CD4-positive, alpha-beta T cell (primary cell): ENCODE measurements at regions not wholly inside any gene's neighbourhood (a gene's known extent, or its start where the extent isn't known, plus 50 kb on each side); places are given as distances from the start of the nearest gene placed in this dataset.

Experiments
- ATAC-seq: fragments of 200-7000 bp; cut with Tn5 transposase; one replicate; pipeline ENCODE4 v1.10.0; 2022; ENCODE audit warnings: mild to moderate bottlenecking; ENCODE audit not compliant: poor library complexity
- CTCF ChIA-PET: fragments of 350-600 bp; sonication (Branson Sonifier 250); formaldehyde crosslinking; loops from one replicate; lab custom pipeline; 2021; ENCODE audit warnings: antibody characterized with exemption, inconsistent platforms; lab: Charles Lee
- POLR2A ChIA-PET: fragments of 350-600 bp; sonication (Branson Sonifier 250); formaldehyde crosslinking; loops from one replicate; lab custom pipeline; 2021; ENCODE audit warnings: antibody characterized with exemption, inconsistent platforms; lab: Charles Lee
- DNase-seq, 14 experiments: peaks; one replicate each; pipeline ENCODE4 v3.0.0-alpha.2; 2013 to 2020; ENCODE audit warnings: mixed read lengths in 2 of 14
- H3K27ac ChIP-seq, 2 donors: one replicate each; pipeline versions ENCODE4 v1.5.1 to v1.7.0; 2013; ENCODE audit warnings: low read length in 2 of 2, low read depth in 1 of 2, mild to moderate bottlenecking in 1 of 2
- H3K27me3 ChIP-seq, 2 experiments: 1 replicate in 1 of 2; 2 replicates in 1 of 2; pipeline versions ENCODE4 v1.6.1 to v1.7.0; 2013; ENCODE audit warnings: low read length in 2 of 2, control low read depth in 1 of 2, mild to moderate bottlenecking in 1 of 2, moderate library complexity in 1 of 2; ENCODE audit not compliant: insufficient read depth in 2 of 2, control insufficient read depth in 1 of 2
- H3K36me3 ChIP-seq: one replicate; pipeline ENCODE4 v1.6.1; 2013; ENCODE audit warnings: low read length, control low read depth; ENCODE audit not compliant: insufficient read depth
- H3K4me1 ChIP-seq: one replicate; pipeline ENCODE4 v1.6.1; 2013; ENCODE audit warnings: low read length, control low read depth; ENCODE audit not compliant: insufficient read depth
- H3K4me3 ChIP-seq: one replicate; pipeline ENCODE4 v1.5.1; 2013; ENCODE audit warnings: mild to moderate bottlenecking, low read length, moderate library complexity
- H3K9me3 ChIP-seq, 2 experiments: 1 replicate in 1 of 2; 2 replicates in 1 of 2; pipeline versions ENCODE4 v1.6.1 to v1.7.0; 2013; ENCODE audit warnings: low read length in 2 of 2, mild to moderate bottlenecking in 2 of 2, control low read depth in 1 of 2, moderate library complexity in 1 of 2; ENCODE audit not compliant: control insufficient read depth in 1 of 2, insufficient read depth in 1 of 2
- H3K27ac Mint-ChIP-seq: one replicate; pipeline ENCODE4 v1.8.0; 2020; ENCODE audit warnings: mixed read lengths
- H3K27me3 Mint-ChIP-seq: one replicate; pipeline ENCODE4 v1.8.0; 2021; ENCODE audit warnings: mixed read lengths
- H3K36me3 Mint-ChIP-seq: one replicate; pipeline ENCODE4 v1.8.0; 2021; ENCODE audit warnings: low read depth, mixed read lengths
- H3K4me1 Mint-ChIP-seq: one replicate; pipeline ENCODE4 v1.8.0; 2021; ENCODE audit warnings: low read depth, mixed read lengths
- H3K4me3 Mint-ChIP-seq: one replicate; pipeline ENCODE4 v1.8.0; 2020; ENCODE audit warnings: mild to moderate bottlenecking, mixed read lengths
- H3K9me3 Mint-ChIP-seq: one replicate; pipeline ENCODE4 v1.8.0; 2020; ENCODE audit warnings: mixed read lengths
- intact Hi-C, 2 experiments: fragments of 100-400 bp; cut with DNase I in 1 of 2; cut with micrococcal nuclease in 1 of 2; formaldehyde crosslinking; loops; one replicate each; pipeline versions ENCODE4 v1.15.1 to v1.9.0; 2023 to 2025; cut with DNase I, micrococcal nuclease
- TF ChIP-seq, protein P1 (sequence below): fragments of 200-600 bp; IDR thresholded peaks from one replicate; pipeline ENCODE4 v1.8.0; 2022; ENCODE audit warnings: antibody characterized with exemption, mild to moderate bottlenecking

GRCh38 chr4:146018247-146018646 is 79.6 kb upstream of the ZNF827 start:
- CTCF ChIA-PET = no interaction called here
- POLR2A ChIA-PET = no interaction called here

GRCh38 chr4:146004730-146005129 is 66.1 kb upstream of the ZNF827 start:
- no peak for ATAC-seq
- CTCF ChIA-PET = no interaction called here
- H3K4me3 Mint-ChIP-seq = no peak overlapping the region

More at GRCh38 chr4:146018247-146018646, 79.6 kb upstream of the ZNF827 start:
- Mint-ChIP-seq H3K27ac (no peak overlapping the region), H3K27me3 (no peaks in the 10 kb centered on the region), H3K9me3 (no peaks in the 10 kb centered on the region), H3K4me1 (no peaks in the 10 kb centered on the region), H3K36me3 (no peaks in the 10 kb centered on the region), H3K4me3 (no peak overlapping the region)
- TF ChIP-seq, protein P1, sequence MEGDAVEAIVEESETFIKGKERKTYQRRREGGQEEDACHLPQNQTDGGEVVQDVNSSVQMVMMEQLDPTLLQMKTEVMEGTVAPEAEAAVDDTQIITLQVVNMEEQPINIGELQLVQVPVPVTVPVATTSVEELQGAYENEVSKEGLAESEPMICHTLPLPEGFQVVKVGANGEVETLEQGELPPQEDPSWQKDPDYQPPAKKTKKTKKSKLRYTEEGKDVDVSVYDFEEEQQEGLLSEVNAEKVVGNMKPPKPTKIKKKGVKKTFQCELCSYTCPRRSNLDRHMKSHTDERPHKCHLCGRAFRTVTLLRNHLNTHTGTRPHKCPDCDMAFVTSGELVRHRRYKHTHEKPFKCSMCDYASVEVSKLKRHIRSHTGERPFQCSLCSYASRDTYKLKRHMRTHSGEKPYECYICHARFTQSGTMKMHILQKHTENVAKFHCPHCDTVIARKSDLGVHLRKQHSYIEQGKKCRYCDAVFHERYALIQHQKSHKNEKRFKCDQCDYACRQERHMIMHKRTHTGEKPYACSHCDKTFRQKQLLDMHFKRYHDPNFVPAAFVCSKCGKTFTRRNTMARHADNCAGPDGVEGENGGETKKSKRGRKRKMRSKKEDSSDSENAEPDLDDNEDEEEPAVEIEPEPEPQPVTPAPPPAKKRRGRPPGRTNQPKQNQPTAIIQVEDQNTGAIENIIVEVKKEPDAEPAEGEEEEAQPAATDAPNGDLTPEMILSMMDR = no peak
- Histone ChIP-seq H3K4me1 (no peaks in the 10 kb centered on the region), H3K27ac (no peak overlapping the region), H3K9me3 (no peaks in the 10 kb centered on the region), H3K4me3 (no peak overlapping the region), H3K36me3 (no peaks in the 10 kb centered on the region), H3K27me3 (no peaks in the 10 kb centered on the region)
- no peak for ATAC-seq
- DNase-seq = no peak
- intact Hi-C loops = no loop called here

DNA sequence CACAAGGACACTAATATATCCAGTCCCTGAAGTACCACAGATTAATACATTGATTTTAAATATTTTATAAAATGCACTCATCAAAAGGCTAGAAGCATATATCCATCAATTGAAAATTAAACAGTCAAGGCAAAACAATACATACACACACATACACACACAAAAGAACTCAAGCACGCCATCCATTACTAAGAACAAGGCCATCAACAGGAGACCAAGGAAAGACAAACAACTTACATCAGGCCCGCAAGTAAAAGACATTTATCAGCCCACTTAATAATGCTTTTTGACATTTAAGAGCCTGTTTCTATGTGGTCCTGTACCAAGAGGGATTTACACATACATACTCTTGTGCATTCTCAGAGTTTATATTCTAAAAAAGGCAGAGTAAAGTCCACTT is 50.0 kb upstream of the ZNF827 start:
- no peaks in the 10 kb centered on the region for H3K36me3 ChIP-seq
- Mint-ChIP-seq H3K4me3 (no peak overlapping the region), H3K27me3 (no peaks in the 10 kb centered on the region), H3K4me1 (no peaks in the 10 kb centered on the region), H3K9me3 (no peaks in the 10 kb centered on the region), H3K27ac (no peak overlapping the region), H3K36me3 (no peaks in the 10 kb centered on the region)
- POLR2A ChIA-PET = no interaction called here
- H3K4me3 ChIP-seq = no peak overlapping the region
- ATAC-seq = no peak
- H3K9me3 ChIP-seq = no peaks in the 10 kb centered on the region
- H3K27me3 ChIP-seq = no peaks in the 10 kb centered on the region
- CTCF ChIA-PET = no interaction called here
- no peaks in the 10 kb centered on the region for H3K4me1 ChIP-seq
- no peak overlapping the region for H3K27ac ChIP-seq
- DNase-seq = no peak
- intact Hi-C loops = no loop called here
- TF ChIP-seq, protein P1 = no peak

More at GRCh38 chr4:146004730-146005129, 66.1 kb upstream of the ZNF827 start:
- Histone ChIP-seq H3K9me3 (peaks cover 0 to 14% of the 10 kb centered on the region in 2 experiments), H3K27ac (no peak overlapping the region), H3K27me3 (no peaks in the 10 kb centered on the region), H3K4me1 (no peaks in the 10 kb centered on the region), H3K36me3 (no peaks in the 10 kb centered on the region), H3K4me3 (no peak overlapping the region)
- H3K27ac Mint-ChIP-seq = no peak overlapping the region
- H3K36me3 Mint-ChIP-seq = peaks cover 3% of the 10 kb centered on the region
- POLR2A ChIA-PET = no interaction called here
- no peak for DNase-seq
- intact Hi-C loops = no loop called here
- H3K9me3 Mint-ChIP-seq = peaks cover under 1% of the 10 kb centered on the region
- no peaks in the 10 kb centered on the region for H3K4me1 Mint-ChIP-seq
- TF ChIP-seq, protein P1 = no peak
- H3K27me3 Mint-ChIP-seq = peaks cover 33% of the 10 kb centered on the region
